ENCODE measurements at regions not wholly inside any gene's neighbourhood (a gene's known extent, or its start where the extent isn't known, plus 50 kb on each side); places are given as distances from the start of the nearest gene placed in this dataset.

DNA sequence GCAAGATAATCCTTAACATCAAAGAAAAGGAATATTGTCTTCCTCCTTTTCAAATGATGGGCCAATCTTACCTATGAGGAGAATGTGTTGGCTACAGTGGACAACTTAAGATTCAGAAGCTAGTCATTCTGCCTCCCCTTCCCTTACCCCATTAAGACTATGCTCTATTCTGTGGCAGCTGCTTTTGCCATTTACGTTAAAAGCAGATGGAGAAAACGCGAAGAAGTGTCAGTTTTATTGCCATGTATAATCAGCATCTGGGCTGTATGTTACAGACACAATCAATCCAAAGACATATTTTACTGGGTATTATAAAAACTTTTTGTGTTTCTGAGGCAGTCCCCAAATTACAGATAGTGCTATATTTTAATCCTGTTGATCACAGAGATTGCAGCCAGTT is 196.1 kb upstream of the PACRGL start:
- Mint-ChIP-seq H3K9me3 (no peaks in the 10 kb centered on the region), H3K4me3 (no peak overlapping the region), H3K27ac (no peak overlapping the region), H3K36me3 (ENCODE audit: low read depth) (no peaks in the 10 kb centered on the region), H3K4me1 (ENCODE audit: low read depth) (no peaks in the 10 kb centered on the region), H3K27me3 (no peaks in the 10 kb centered on the region)
- Histone ChIP-seq H3K36me3 (ENCODE audit: insufficient read depth, low read length) (no peaks in the 10 kb centered on the region), H3K4me1 (ENCODE audit: insufficient read depth, low read length) (no peaks in the 10 kb centered on the region), H3K27ac (ENCODE audit: low read depth in 1 of 2, low read length in 2 of 2) (no peak overlapping the region), H3K9me3 (ENCODE audit: control insufficient read depth in 1 of 2, insufficient read depth in 1 of 2, low read length in 2 of 2) (no peaks in the 10 kb centered on the region), H3K4me3 (ENCODE audit: low read length) (no peak overlapping the region), H3K27me3 (ENCODE audit: control insufficient read depth in 1 of 2, insufficient read depth in 2 of 2, low read length in 2 of 2) (no peaks in the 10 kb centered on the region)
- ATAC-seq (ENCODE audit: poor library complexity) (no peak), DNase-seq (no peak)
- CTCF ChIA-PET: no interaction called here
- intact Hi-C loops (cut with DNase I, micrococcal nuclease): no loop called here
- POLR2A ChIA-PET: no interaction called here
- TF ChIP-seq, protein P1, sequence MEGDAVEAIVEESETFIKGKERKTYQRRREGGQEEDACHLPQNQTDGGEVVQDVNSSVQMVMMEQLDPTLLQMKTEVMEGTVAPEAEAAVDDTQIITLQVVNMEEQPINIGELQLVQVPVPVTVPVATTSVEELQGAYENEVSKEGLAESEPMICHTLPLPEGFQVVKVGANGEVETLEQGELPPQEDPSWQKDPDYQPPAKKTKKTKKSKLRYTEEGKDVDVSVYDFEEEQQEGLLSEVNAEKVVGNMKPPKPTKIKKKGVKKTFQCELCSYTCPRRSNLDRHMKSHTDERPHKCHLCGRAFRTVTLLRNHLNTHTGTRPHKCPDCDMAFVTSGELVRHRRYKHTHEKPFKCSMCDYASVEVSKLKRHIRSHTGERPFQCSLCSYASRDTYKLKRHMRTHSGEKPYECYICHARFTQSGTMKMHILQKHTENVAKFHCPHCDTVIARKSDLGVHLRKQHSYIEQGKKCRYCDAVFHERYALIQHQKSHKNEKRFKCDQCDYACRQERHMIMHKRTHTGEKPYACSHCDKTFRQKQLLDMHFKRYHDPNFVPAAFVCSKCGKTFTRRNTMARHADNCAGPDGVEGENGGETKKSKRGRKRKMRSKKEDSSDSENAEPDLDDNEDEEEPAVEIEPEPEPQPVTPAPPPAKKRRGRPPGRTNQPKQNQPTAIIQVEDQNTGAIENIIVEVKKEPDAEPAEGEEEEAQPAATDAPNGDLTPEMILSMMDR (IDR thresholded peaks at IDR 0.05): no peak

DNA sequence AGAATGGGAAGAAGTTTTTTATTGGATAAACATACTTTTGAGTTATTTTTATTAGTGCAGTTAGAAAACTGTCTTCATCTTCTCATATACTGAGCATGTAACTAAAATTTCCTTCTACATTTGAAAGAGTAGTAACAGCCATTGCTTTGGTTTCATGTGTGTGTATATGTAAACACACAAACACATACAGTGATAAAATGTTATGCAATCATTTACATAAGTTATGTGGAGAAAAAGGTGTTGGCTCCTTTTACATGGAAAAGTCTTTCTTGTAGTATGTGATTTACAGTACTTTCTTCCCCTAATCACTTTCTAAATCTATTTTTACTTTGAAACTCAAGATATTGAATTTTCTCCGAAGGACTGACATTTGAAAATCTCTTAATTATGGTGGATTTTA is 194.3 kb upstream of the PACRGL start:
- DNase-seq (no peak), ATAC-seq (ENCODE audit: poor library complexity) (no peak)
- intact Hi-C loops (cut with DNase I, micrococcal nuclease): no loop called here
- Histone ChIP-seq H3K4me3 (ENCODE audit: low read length) (no peak overlapping the region), H3K36me3 (ENCODE audit: insufficient read depth, low read length) (no peaks in the 10 kb centered on the region), H3K27ac (ENCODE audit: low read depth in 1 of 2, low read length in 2 of 2) (no peak overlapping the region), H3K4me1 (ENCODE audit: insufficient read depth, low read length) (no peaks in the 10 kb centered on the region), H3K9me3 (ENCODE audit: control insufficient read depth in 1 of 2, insufficient read depth in 1 of 2, low read length in 2 of 2) (no peaks in the 10 kb centered on the region), H3K27me3 (ENCODE audit: control insufficient read depth in 1 of 2, insufficient read depth in 2 of 2, low read length in 2 of 2) (no peaks in the 10 kb centered on the region)
- no peaks in the 10 kb centered on the region for H3K27me3 Mint-ChIP-seq
- TF ChIP-seq, protein P1 (IDR thresholded peaks at IDR 0.05): no peak
- H3K4me3 Mint-ChIP-seq: no peak overlapping the region
- H3K4me1 Mint-ChIP-seq (ENCODE audit: low read depth): no peaks in the 10 kb centered on the region
- ChIA-PET POLR2A (no interaction called here), CTCF (no interaction called here)
- no peaks in the 10 kb centered on the region for H3K36me3 Mint-ChIP-seq (ENCODE audit: low read depth)
- H3K27ac Mint-ChIP-seq: no peak overlapping the region
- no peaks in the 10 kb centered on the region for H3K9me3 Mint-ChIP-seq

DNA sequence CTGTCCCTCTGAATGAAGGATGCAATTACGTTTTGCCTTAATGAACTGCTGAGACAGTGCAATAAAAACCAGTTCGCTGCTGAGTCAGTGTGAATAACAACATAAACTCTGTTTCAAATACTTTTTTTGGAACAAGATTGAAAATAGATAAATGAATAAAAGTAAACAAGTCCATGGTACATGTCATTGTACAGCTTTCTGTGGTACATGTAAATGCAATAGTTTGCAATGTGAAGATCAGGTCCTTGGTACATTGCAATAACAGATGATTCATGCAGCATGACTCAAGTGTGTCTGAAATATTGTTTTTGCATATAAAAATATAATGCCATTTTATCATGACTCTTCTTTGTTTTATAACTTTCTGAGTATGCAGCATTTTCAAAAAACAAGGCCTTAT is 193.4 kb upstream of the PACRGL start:
- no peaks in the 10 kb centered on the region for H3K27me3 Mint-ChIP-seq
- TF ChIP-seq, protein P1 (IDR thresholded peaks at IDR 0.05): no peak
- H3K4me3 Mint-ChIP-seq: no peak overlapping the region
- Histone ChIP-seq H3K27me3 (ENCODE audit: control insufficient read depth in 1 of 2, insufficient read depth in 2 of 2, low read length in 2 of 2) (no peaks in the 10 kb centered on the region), H3K27ac (ENCODE audit: low read depth in 1 of 2, low read length in 2 of 2) (no peak overlapping the region), H3K4me3 (ENCODE audit: low read length) (no peak overlapping the region), H3K36me3 (ENCODE audit: insufficient read depth, low read length) (no peaks in the 10 kb centered on the region), H3K4me1 (ENCODE audit: insufficient read depth, low read length) (no peaks in the 10 kb centered on the region), H3K9me3 (ENCODE audit: control insufficient read depth in 1 of 2, insufficient read depth in 1 of 2, low read length in 2 of 2) (no peaks in the 10 kb centered on the region)
- H3K36me3 Mint-ChIP-seq (ENCODE audit: low read depth): no peaks in the 10 kb centered on the region
- no peaks in the 10 kb centered on the region for H3K9me3 Mint-ChIP-seq
- ChIA-PET CTCF (no interaction called here), POLR2A (no interaction called here)
- H3K4me1 Mint-ChIP-seq (ENCODE audit: low read depth): no peaks in the 10 kb centered on the region
- intact Hi-C loops (cut with DNase I, micrococcal nuclease): no loop called here
- H3K27ac Mint-ChIP-seq: no peak overlapping the region
- no peak for DNase-seq
- no peak for ATAC-seq (ENCODE audit: poor library complexity)
